Kidney tubule cell (primary cell): ENCODE measurements at regions not wholly inside any gene's neighbourhood (a gene's known extent, or its start where the extent isn't known, plus 50 kb on each side); places are given as distances from the start of the nearest gene placed in this dataset.

ENCODE experiments used
- DNase-seq: peaks from one replicate; pipeline ENCODE4 v3.0.0-alpha.2; 2018; ENCODE audit warnings: low spot score

- no peak for DNase-seq
Measured at GRCh38 chr16:55169780-55170179, 154.2 kb upstream of the IRX6 start.

GRCh38 chr16:55171241-55171640 lies 152.8 kb upstream of the IRX6 start:
- DNase-seq = no peak

GRCh38 chr16:55175389-55175788 lies 148.6 kb upstream of the IRX6 start:
- DNase-seq = no peak

- DNase-seq = no peak
Measured at GRCh38 chr16:55176901-55177300, 147.1 kb upstream of the IRX6 start.

GRCh38 chr16:55179411-55179810 lies 144.6 kb upstream of the IRX6 start:
- DNase-seq = no peak

GRCh38 chr16:55179852-55180585 lies 144.0 kb upstream of the IRX6 start:
- no peak for DNase-seq

GRCh38 chr16:55184052-55184451 lies 140.0 kb upstream of the IRX6 start:
- no peak for DNase-seq

GRCh38 chr16:55184619-55185018 lies 139.4 kb upstream of the IRX6 start:
- no peak for DNase-seq

GRCh38 chr16:55189224-55189623 lies 134.8 kb upstream of the IRX6 start:
- no peak for DNase-seq

GRCh38 chr16:55189682-55190636 lies 134.0 kb upstream of the IRX6 start:
- DNase-seq = no peak

GRCh38 chr16:55192734-55193133 lies 131.3 kb upstream of the IRX6 start:
- DNase-seq = no peak

GRCh38 chr16:55203570-55203969 lies 120.4 kb upstream of the IRX6 start:
- no peak for DNase-seq

- DNase-seq = no peak
Measured at GRCh38 chr16:55204069-55204468, 119.9 kb upstream of the IRX6 start.

- no peak for DNase-seq
Measured at GRCh38 chr16:55204923-55205322, 119.1 kb upstream of the IRX6 start.

- no peak for DNase-seq
Measured at GRCh38 chr16:55207693-55208428, 116.1 kb upstream of the IRX6 start.

GRCh38 chr16:55209626-55210025 lies 114.4 kb upstream of the IRX6 start:
- DNase-seq = no peak

GRCh38 chr16:55212791-55213190 lies 111.2 kb upstream of the IRX6 start:
- no peak for DNase-seq

- DNase-seq = no peak
Measured at GRCh38 chr16:55214412-55214811, 109.6 kb upstream of the IRX6 start.

- DNase-seq = no peak
Measured at GRCh38 chr16:55214974-55215494, 109.0 kb upstream of the IRX6 start.

GRCh38 chr16:55217392-55217791 lies 106.6 kb upstream of the IRX6 start:
- no peak for DNase-seq

GRCh38 chr16:55221836-55222235 lies 102.2 kb upstream of the IRX6 start:
- DNase-seq = no peak

- no peak for DNase-seq
Measured at GRCh38 chr16:55222486-55222885, 101.5 kb upstream of the IRX6 start.
